ENCODE measurements at regions not wholly inside any gene's neighbourhood (a gene's known extent, or its start where the extent isn't known, plus 50 kb on each side); places are given as distances from the start of the nearest gene placed in this dataset.
"Not testable (repeated sequence)": the region's sequence is repeated elsewhere in the genome, so short reads cannot be mapped to it uniquely, and the experiment has no call there.

GRCh38 chr9:91512235-91512634, 88.6 kb upstream of the NFIL3 start:
- DNase-seq (ENCODE audit: low read depth, low spot score): not testable (repeated sequence)

GRCh38 chr9:91503673-91504081, 80.0 kb upstream of the NFIL3 start:
- no peak for DNase-seq (ENCODE audit: low read depth, low spot score)

DNA sequence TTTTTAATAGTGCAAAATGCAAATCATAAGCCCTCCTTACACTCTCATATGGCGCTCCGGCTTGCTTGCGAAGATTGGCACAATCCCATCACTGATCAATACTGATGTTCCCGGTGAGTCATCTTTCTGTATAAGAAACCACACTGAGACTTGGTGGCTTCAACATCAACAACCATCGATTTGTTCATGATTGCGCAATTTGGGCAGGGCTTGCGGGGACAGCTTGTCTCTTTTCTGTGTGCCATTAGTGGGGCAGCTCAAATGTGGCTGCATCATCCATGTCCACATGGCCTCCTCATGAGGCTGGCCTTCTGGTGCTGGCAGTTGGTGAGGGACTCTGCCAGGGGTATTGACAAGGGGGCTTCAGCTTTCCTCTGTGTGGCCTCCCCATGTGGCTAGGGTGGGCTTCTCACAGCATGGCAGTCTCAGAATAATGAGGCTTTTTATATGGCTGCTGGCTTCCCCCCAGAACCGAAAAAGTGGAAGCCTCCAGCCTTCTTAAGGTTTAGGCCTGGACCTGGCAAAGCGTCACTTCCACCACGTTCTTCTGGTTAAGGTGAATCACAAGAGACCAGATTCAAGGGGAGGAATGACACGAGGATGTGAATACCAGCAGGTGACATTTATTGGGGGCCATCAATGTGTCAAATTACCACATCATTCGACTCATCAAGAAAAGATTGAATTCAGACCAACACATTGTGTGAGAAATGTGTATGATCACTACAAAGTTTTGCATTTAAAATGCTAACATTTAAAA, 79.5 kb upstream of the NFIL3 start:
- no peak for DNase-seq (ENCODE audit: low read depth, low spot score)

DNA sequence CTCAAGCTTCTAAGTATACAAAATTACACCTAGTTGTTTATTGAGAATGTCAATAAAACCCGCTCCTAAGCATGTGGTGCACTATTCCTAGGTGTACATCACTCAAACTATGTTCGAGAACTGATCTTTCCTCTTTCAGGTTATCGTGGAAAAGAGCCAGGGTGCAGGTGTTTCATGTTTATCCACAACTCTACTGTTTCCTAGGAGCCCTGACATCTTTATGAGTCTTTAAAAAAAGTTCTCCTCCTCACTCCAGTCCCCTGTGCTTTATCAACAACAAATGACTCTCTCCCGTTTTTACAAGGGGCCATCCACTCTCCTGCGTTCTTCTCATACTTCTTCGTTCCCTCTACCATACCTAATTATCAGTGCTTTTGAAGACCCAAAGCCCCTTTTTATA, 78.8 kb upstream of the NFIL3 start:
- DNase-seq (ENCODE audit: low read depth, low spot score): no peak

DNA sequence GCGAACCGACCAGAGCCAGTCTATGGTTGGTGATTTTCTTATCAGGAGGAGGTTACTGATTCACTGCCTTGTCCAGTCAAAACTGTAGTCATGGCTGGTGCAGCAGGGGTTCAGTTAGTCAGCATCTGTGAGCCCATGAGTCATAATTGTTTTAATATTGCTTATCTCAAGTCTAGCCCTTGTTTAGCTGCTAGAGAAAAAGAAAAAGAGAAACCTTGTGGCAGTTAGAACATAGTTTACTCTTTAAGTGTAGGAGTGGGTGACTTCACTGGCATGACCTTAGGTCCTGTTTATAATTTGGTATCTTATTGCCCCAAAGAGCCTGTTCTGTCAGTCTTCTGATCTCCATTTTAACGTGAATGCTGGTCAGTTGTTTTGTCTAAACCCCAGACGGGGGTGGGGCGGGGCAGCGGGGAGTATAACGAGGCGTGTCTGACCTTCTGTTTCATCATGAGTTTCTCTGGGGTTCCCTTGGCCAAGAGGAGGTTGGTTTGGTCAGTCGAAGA, 76.9 kb upstream of the NFIL3 start:
- DNase-seq (ENCODE audit: low read depth, low spot score): peak; percentile 42

- DNase-seq (ENCODE audit: low read depth, low spot score): no peak
Observed at GRCh38 chr9:91496351-91496750, 72.7 kb upstream of the NFIL3 start.

DNA sequence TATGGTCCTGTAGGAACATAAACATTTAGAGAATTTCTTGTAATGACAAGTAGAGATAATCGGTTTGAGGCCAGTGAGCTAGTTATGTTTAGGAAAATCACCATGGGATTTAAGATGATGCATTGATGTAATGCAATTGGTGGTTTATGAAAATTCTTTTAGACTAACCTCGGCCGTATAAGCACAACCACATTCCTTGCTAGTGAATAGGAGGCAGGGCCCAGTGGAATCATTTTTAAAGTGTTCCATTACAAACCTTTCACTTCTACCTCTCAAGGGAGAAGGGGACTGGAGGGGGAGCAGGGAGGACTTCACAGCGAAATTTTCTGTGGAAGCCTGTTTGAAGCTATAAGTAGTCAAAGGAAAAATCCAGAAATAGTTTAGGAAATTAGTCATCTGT, 71.8 kb upstream of the NFIL3 start:
- no peak for DNase-seq (ENCODE audit: low read depth, low spot score)

DNA sequence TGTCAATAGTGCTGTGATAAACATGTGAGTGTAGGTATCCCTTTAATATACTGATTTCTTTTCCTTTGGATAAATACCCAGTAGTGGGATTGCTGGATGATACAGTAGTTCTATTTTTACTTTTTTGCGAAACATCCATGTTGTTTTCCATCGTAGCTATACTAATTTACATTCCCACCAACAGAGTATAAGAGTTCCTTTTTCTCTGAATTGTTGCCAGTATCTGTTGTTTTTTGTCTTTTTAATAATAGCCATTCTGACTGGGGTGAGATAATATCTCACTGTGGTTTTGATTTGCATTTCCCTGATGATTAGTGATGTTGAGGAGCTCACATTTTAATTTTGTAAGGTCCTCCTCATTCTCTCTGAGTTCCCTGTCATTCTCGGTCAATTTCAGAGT, 71.1 kb upstream of the NFIL3 start:
- no peak for DNase-seq (ENCODE audit: low read depth, low spot score)

GRCh38 chr9:91492237-91492636, 68.6 kb upstream of the NFIL3 start:
- no peak for DNase-seq (ENCODE audit: low read depth, low spot score)

GRCh38 chr9:91491624-91492023, 68.0 kb upstream of the NFIL3 start:
- no peak for DNase-seq (ENCODE audit: low read depth, low spot score)

GRCh38 chr9:91489361-91489899, 65.8 kb upstream of the NFIL3 start:
- DNase-seq (ENCODE audit: low read depth, low spot score): peak; percentile 71

GRCh38 chr9:91488341-91488740, 64.7 kb upstream of the NFIL3 start:
- no peak for DNase-seq (ENCODE audit: low read depth, low spot score)

- DNase-seq (ENCODE audit: low read depth, low spot score): no peak
Observed at GRCh38 chr9:91486699-91487497, 63.3 kb upstream of the NFIL3 start.

GRCh38 chr9:91485006-91485405, 61.4 kb upstream of the NFIL3 start:
- DNase-seq (ENCODE audit: low read depth, low spot score): no peak

GRCh38 chr9:91483835-91484234, 60.2 kb upstream of the NFIL3 start:
- DNase-seq (ENCODE audit: low read depth, low spot score): no peak

- no peak for DNase-seq (ENCODE audit: low read depth, low spot score)
Observed at GRCh38 chr9:91483189-91483691, 59.6 kb upstream of the NFIL3 start.

GRCh38 chr9:91481972-91482371, 58.3 kb upstream of the NFIL3 start:
- no peak for DNase-seq (ENCODE audit: low read depth, low spot score)

DNA sequence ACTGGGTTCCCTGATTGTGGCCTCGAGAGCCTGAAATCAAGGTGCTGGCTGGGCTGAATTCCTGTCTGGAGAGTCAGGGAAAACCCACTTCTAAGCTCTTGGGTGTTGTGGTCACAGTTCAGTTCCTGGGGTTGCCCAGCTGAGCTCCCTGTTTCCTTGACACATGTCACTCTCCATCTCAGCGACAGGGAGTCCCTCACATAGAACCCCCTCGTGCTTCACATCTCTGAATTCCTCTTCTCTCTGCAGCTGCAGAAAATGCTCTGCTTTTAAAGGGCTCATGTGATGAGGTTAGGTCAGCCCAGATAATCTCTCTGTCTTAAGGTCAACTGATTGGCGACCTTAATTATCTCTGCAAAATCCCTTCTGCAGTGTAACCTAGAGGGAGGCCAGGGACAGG, 53.5 kb upstream of the NFIL3 start:
- DNase-seq (ENCODE audit: low read depth, low spot score): no peak

GRCh38 chr9:91474656-91475055, 51.0 kb upstream of the NFIL3 start:
- DNase-seq (ENCODE audit: low read depth, low spot score): no peak

Measured in brain pericyte (primary cell).